Skeletal muscle tissue (tissue), 3 donors: ENCODE measurements at regions not wholly inside any gene's neighbourhood (a gene's known extent, or its start where the extent isn't known, plus 50 kb on each side); places are given as distances from the start of the nearest gene placed in this dataset.

ENCODE experiments used
- H3K27ac ChIP-seq: one replicate; pipeline ENCODE4 v1.7.0; 2013; ENCODE audit warnings: mild to moderate bottlenecking, low read depth, low read length, inconsistent platforms
- H3K27me3 ChIP-seq, 3 donors: one replicate each; pipeline ENCODE4 v1.7.0; 2013; ENCODE audit warnings: low read length in 3 of 3; ENCODE audit not compliant: control insufficient read depth in 3 of 3, insufficient read depth in 3 of 3
- H3K36me3 ChIP-seq, 3 donors: one replicate each; pipeline ENCODE4 v1.7.0; 2013; ENCODE audit warnings: low read length in 3 of 3; ENCODE audit not compliant: control insufficient read depth in 3 of 3, insufficient read depth in 3 of 3
- H3K4me1 ChIP-seq, 3 donors: one replicate each; pipeline ENCODE4 v1.7.0; 2013; ENCODE audit warnings: low read length in 3 of 3, mild to moderate bottlenecking in 3 of 3; ENCODE audit not compliant: control insufficient read depth in 3 of 3, insufficient read depth in 3 of 3
- H3K4me3 ChIP-seq, 3 donors: one replicate each; pipeline ENCODE4 v1.7.0; 2013; ENCODE audit warnings: low read length in 3 of 3
- H3K9ac ChIP-seq, 3 donors: one replicate each; pipeline ENCODE4 v1.7.0; 2013; ENCODE audit warnings: low read length in 3 of 3, mild to moderate bottlenecking in 3 of 3, moderate library complexity in 2 of 3, low read depth in 1 of 3
- H3K9me3 ChIP-seq, 3 donors: one replicate each; pipeline ENCODE4 v1.7.0; 2013; ENCODE audit warnings: low read length in 3 of 3; ENCODE audit not compliant: control insufficient read depth in 3 of 3
- donor health status: Osteomylitis.

GRCh38 chr1:30198795-30199403 lies 524.5 kb downstream of the MATN1 start:
- no peak overlapping the region for H3K9ac ChIP-seq
- peaks cover 0 to 2% (median 0%) of the 10 kb centered on the region in 3 donors for H3K9me3 ChIP-seq
- no peaks in the 10 kb centered on the region for H3K36me3 ChIP-seq
- peaks cover 0 to 23% (median 17%) of the 10 kb centered on the region in 3 donors for H3K27me3 ChIP-seq
- no peak overlapping the region for H3K27ac ChIP-seq
- H3K4me1 ChIP-seq: no peaks in the 10 kb centered on the region
- no peak overlapping the region for H3K4me3 ChIP-seq

DNA sequence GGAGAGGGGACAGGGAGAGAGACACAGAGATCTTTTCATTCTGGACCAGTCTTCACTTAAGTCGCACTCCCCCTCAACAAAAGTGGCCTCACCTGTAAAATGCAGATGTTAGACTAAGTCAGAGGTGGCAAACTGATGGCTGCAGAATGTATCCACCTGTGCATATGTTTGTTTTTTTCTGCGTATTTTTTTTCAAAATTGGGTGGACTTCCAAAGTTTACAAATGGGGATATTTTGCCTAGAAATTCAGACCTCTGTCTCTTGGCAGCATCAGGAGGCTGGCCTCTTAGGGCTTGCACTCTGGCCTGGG lies 525.0 kb downstream of the MATN1 start:
- no peak overlapping the region for H3K9ac ChIP-seq
- H3K27me3 ChIP-seq: peaks cover 0 to 23% (median 17%) of the 10 kb centered on the region in 3 donors
- no peak overlapping the region for H3K27ac ChIP-seq
- no peaks in the 10 kb centered on the region for H3K4me1 ChIP-seq
- H3K36me3 ChIP-seq: no peaks in the 10 kb centered on the region
- no peak overlapping the region for H3K4me3 ChIP-seq
- peaks cover 0 to 2% (median 0%) of the 10 kb centered on the region in 3 donors for H3K9me3 ChIP-seq

DNA sequence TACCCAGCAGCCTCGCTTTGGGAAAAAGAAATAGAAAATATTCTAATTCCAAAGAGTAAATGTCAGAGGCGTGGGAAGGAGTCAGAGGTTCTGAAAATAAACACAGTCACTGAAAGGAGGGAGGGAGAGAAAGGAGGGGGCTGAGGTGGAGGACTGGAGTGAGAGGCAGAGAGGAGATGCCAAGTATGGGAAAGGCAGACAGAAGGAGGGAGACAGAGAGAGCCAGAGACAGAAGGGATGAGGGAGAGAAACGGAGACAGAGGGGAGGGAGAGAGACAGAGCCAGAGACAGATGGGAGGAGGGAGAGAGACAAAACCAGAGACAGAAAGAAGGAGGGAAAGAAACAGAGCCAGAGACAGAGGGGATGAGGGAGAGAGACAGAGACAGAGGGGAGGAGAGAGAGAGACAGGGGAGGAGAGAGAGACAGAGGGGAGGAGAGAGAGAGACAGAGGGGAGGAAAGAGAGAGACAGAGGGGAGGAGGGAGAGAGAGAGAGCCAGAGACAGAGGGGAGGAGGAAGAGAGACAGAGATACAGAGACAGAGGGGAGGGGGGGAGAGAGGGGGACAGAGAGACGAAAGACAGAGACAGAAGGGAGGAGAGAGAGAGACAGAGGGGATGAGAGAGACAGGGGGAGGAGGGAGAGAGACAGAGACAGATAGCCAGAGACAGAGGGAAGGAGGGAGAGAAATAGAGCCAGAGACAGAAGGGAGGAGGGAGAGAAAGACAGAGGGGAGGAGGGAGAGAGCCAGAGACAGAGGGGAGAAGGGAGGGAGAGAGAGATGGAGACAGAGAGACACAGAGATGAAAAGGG lies 525.5 kb downstream of the MATN1 start:
- Histone ChIP-seq H3K9ac (no peak overlapping the region), H3K4me1 (no peaks in the 10 kb centered on the region), H3K27ac (no peak overlapping the region), H3K4me3 (no peak overlapping the region), H3K9me3 (peaks cover 0 to 2% (median 0%) of the 10 kb centered on the region in 3 donors), H3K27me3 (peaks cover 0 to 23% (median 17%) of the 10 kb centered on the region in 3 donors), H3K36me3 (no peaks in the 10 kb centered on the region)

- no peak overlapping the region for H3K27ac ChIP-seq
- peaks cover 0 to 23% (median 17%) of the 10 kb centered on the region in 3 donors for H3K27me3 ChIP-seq
- H3K36me3 ChIP-seq: no peaks in the 10 kb centered on the region
Measured at GRCh38 chr1:30196872-30197638, 526.3 kb downstream of the MATN1 start.

GRCh38 chr1:30196457-30196856 lies 526.9 kb downstream of the MATN1 start:
- peaks cover 0 to 2% (median 0%) of the 10 kb centered on the region in 3 donors for H3K9me3 ChIP-seq
- H3K36me3 ChIP-seq: no peaks in the 10 kb centered on the region
- no peak overlapping the region for H3K9ac ChIP-seq
- H3K27me3 ChIP-seq: peaks cover 0 to 23% (median 17%) of the 10 kb centered on the region in 3 donors
- H3K4me1 ChIP-seq: no peaks in the 10 kb centered on the region
- no peak overlapping the region for H3K4me3 ChIP-seq
- no peak overlapping the region for H3K27ac ChIP-seq

More at GRCh38 chr1:30196872-30197638, 526.3 kb downstream of the MATN1 start:
- peaks cover 0 to 2% (median 0%) of the 10 kb centered on the region in 3 donors for H3K9me3 ChIP-seq
- no peak overlapping the region for H3K4me3 ChIP-seq
- H3K4me1 ChIP-seq: no peaks in the 10 kb centered on the region
- no peak overlapping the region for H3K9ac ChIP-seq

DNA sequence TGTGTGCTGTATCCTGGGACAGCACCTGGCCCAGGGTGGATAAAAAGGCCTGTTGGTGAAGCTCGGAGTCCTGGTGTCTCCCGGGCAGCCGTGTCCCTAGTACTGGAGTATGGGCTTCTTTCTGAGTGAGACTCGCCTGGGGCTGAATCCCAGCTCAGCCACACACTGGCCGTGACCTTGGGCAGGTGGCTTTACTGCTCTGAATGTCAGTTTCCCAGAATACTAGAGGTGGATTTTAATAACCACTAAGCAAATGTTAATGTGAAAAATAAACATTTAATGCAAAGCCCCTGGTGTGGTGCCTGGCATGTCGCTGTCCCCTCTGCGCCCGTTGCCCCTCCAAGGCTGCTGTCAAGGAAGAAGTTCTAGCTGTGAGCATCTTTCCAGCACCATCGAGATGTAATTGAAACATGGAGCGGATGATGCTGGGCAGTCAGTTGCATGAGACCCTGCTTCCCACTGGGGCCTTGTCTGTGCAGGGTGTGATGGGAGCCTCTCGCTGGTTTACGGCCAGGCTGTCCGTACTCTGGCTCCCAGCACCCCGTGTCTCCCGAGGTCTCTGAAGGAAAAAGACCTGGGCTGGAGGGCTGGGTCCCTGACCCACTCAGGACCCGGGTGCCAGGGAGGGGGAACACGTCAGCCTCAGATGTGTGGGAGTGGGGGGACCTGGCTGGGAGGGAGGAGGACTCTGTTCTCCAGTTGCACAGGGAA lies 527.8 kb downstream of the MATN1 start:
- peaks cover 0 to 5% (median 0%) of the 10 kb centered on the region in 3 donors for H3K4me1 ChIP-seq
- no peaks in the 10 kb centered on the region for H3K36me3 ChIP-seq
- no peak overlapping the region for H3K9ac ChIP-seq
- H3K27me3 ChIP-seq: peaks cover 0 to 23% (median 23%) of the 10 kb centered on the region in 3 donors
- H3K27ac ChIP-seq: no peak overlapping the region
- H3K4me3 ChIP-seq: no peak overlapping the region
- no peaks in the 10 kb centered on the region for H3K9me3 ChIP-seq

DNA sequence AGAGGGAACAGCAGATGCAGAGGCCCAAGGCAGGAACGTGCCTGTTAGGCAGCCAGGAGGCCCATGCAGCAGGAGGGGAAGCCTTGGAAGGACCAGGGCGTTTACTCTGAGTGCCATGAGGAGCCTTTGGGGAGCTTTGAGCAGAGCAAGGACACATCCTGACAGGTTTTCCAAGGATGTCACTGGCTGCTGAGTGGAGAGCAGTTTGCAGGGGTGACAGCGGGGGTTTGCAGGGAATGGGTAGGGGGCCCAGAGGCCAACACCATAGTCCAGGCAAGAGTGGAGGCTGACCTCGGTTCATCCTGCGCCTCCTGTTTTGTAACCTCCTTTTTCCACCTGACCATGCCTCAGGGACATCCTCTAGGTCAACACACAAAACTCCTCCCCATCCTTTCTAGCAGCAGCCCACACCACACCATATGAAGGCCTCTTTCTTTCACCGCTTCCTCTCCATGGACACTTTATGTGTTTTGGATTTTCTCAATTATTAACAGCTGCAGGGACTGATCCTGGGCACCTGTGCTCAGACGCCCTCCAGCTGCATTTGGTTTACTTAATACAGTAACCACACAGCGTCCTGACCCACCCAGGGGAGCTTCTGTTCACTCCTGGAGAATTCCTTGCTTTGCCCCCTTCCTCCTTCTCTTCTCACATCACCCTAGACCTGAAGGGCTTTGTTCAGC lies 528.5 kb downstream of the MATN1 start:
- Histone ChIP-seq H3K4me3 (no peak overlapping the region), H3K9ac (no peak overlapping the region), H3K36me3 (no peaks in the 10 kb centered on the region), H3K4me1 (peaks cover 0 to 8% (median 0%) of the 10 kb centered on the region in 3 donors), H3K27me3 (peaks cover 0 to 24% (median 23%) of the 10 kb centered on the region in 3 donors), H3K9me3 (no peaks in the 10 kb centered on the region), H3K27ac (no peak overlapping the region)

- Histone ChIP-seq H3K4me1 (peaks cover 0 to 8% (median 0%) of the 10 kb centered on the region in 3 donors), H3K36me3 (no peaks in the 10 kb centered on the region), H3K27me3 (peaks cover 0 to 23% (median 23%) of the 10 kb centered on the region in 3 donors), H3K27ac (no peak overlapping the region), H3K9me3 (no peaks in the 10 kb centered on the region), H3K9ac (no peak overlapping the region), H3K4me3 (no peak overlapping the region)
Measured at GRCh38 chr1:30194046-30194619, 529.3 kb downstream of the MATN1 start.
